ENCODE measurements at regions not wholly inside any gene's neighbourhood (a gene's known extent, or its start where the extent isn't known, plus 50 kb on each side); places are given as distances from the start of the nearest gene placed in this dataset.

- no peak overlapping the region for H3K4me3 ChIP-seq
- no peak overlapping the region for H3K27ac ChIP-seq
- no peak for DNase-seq (ENCODE audit: low read depth, low spot score)
- H3K9ac ChIP-seq (ENCODE audit: insufficient read length): no peak overlapping the region
- TF ChIP-seq FOXP2 (optimal IDR thresholded peaks at IDR 0.05; ENCODE audit: control extremely low read depth, extremely low read length, insufficient read depth) (no peak), EZH2 (IDR thresholded peaks at IDR 0.05) (no peak), POLR2AphosphoS5 (IDR thresholded peaks at IDR 0.05; ENCODE audit: borderline replicate concordance, low read depth, low read length) (no peak)
- no peaks in the 10 kb centered on the region for H3K9me3 ChIP-seq (ENCODE audit: low read depth, low read length)
- no peaks in the 10 kb centered on the region for H3K36me3 ChIP-seq (ENCODE audit: insufficient read depth, low read length)
These were observed 228.8 kb downstream of the CDH11 start for GRCh38 chr16:64892835-64893785.

GRCh38 chr16:64889446-64889845, 232.4 kb downstream of the CDH11 start:
- Histone ChIP-seq H3K36me3 (ENCODE audit: insufficient read depth, low read length) (no peaks in the 10 kb centered on the region), H3K9ac (ENCODE audit: insufficient read length) (no peak overlapping the region), H3K4me3 (no peak overlapping the region), H3K9me3 (ENCODE audit: low read depth, low read length) (no peaks in the 10 kb centered on the region), H3K27ac (no peak overlapping the region)
- no peak for DNase-seq (ENCODE audit: low read depth, low spot score)
- TF ChIP-seq FOXP2 (optimal IDR thresholded peaks at IDR 0.05; ENCODE audit: control extremely low read depth, extremely low read length, insufficient read depth) (no peak), EZH2 (IDR thresholded peaks at IDR 0.05) (no peak), POLR2AphosphoS5 (IDR thresholded peaks at IDR 0.05; ENCODE audit: borderline replicate concordance, low read depth, low read length) (no peak)

- H3K9me3 ChIP-seq (ENCODE audit: low read depth, low read length): no peaks in the 10 kb centered on the region
These were observed 234.2 kb downstream of the CDH11 start for GRCh38 chr16:64887651-64888050.

GRCh38 chr16:64882078-64882784, 239.6 kb downstream of the CDH11 start:
- no peaks in the 10 kb centered on the region for H3K9me3 ChIP-seq (ENCODE audit: low read depth, low read length)
- no peak for DNase-seq (ENCODE audit: low read depth, low spot score)
- H3K36me3 ChIP-seq (ENCODE audit: insufficient read depth, low read length): no peaks in the 10 kb centered on the region
- TF ChIP-seq POLR2AphosphoS5 (IDR thresholded peaks at IDR 0.05; ENCODE audit: borderline replicate concordance, low read depth, low read length) (no peak), EZH2 (IDR thresholded peaks at IDR 0.05) (no peak), FOXP2 (optimal IDR thresholded peaks at IDR 0.05; ENCODE audit: control extremely low read depth, extremely low read length, insufficient read depth) (no peak)
- H3K27ac ChIP-seq: no peak overlapping the region
- no peak overlapping the region for H3K4me3 ChIP-seq
- H3K9ac ChIP-seq (ENCODE audit: insufficient read length): no peak overlapping the region

More at GRCh38 chr16:64887651-64888050, 234.2 kb downstream of the CDH11 start:
- H3K27ac ChIP-seq: no peak overlapping the region
- no peak overlapping the region for H3K4me3 ChIP-seq
- no peak overlapping the region for H3K9ac ChIP-seq (ENCODE audit: insufficient read length)
- TF ChIP-seq FOXP2 (optimal IDR thresholded peaks at IDR 0.05; ENCODE audit: control extremely low read depth, extremely low read length, insufficient read depth) (no peak), EZH2 (IDR thresholded peaks at IDR 0.05) (no peak), POLR2AphosphoS5 (IDR thresholded peaks at IDR 0.05; ENCODE audit: borderline replicate concordance, low read depth, low read length) (no peak)
- no peak for DNase-seq (ENCODE audit: low read depth, low spot score)
- H3K36me3 ChIP-seq (ENCODE audit: insufficient read depth, low read length): no peaks in the 10 kb centered on the region

- Histone ChIP-seq H3K9me3 (ENCODE audit: low read depth, low read length) (no peaks in the 10 kb centered on the region), H3K36me3 (ENCODE audit: insufficient read depth, low read length) (no peaks in the 10 kb centered on the region), H3K27ac (no peak overlapping the region), H3K9ac (ENCODE audit: insufficient read length) (no peak overlapping the region), H3K4me3 (no peak overlapping the region)
- TF ChIP-seq POLR2AphosphoS5 (IDR thresholded peaks at IDR 0.05; ENCODE audit: borderline replicate concordance, low read depth, low read length): no peak
- TF ChIP-seq EZH2 (IDR thresholded peaks at IDR 0.05): no peak
- no peak for TF ChIP-seq FOXP2 (optimal IDR thresholded peaks at IDR 0.05; ENCODE audit: control extremely low read depth, extremely low read length, insufficient read depth)
- no peak for DNase-seq (ENCODE audit: low read depth, low spot score)
These were observed 240.9 kb downstream of the CDH11 start for GRCh38 chr16:64880994-64881393.

GRCh38 chr16:64880006-64880405, 241.9 kb downstream of the CDH11 start:
- Histone ChIP-seq H3K9ac (ENCODE audit: insufficient read length) (no peak overlapping the region), H3K4me3 (no peak overlapping the region), H3K27ac (no peak overlapping the region), H3K36me3 (ENCODE audit: insufficient read depth, low read length) (no peaks in the 10 kb centered on the region), H3K9me3 (ENCODE audit: low read depth, low read length) (no peaks in the 10 kb centered on the region)
- DNase-seq (ENCODE audit: low read depth, low spot score): no peak
- TF ChIP-seq FOXP2 (optimal IDR thresholded peaks at IDR 0.05; ENCODE audit: control extremely low read depth, extremely low read length, insufficient read depth): no peak
- TF ChIP-seq EZH2 (IDR thresholded peaks at IDR 0.05): no peak
- TF ChIP-seq POLR2AphosphoS5 (IDR thresholded peaks at IDR 0.05; ENCODE audit: borderline replicate concordance, low read depth, low read length): no peak

GRCh38 chr16:64878940-64879339, 242.9 kb downstream of the CDH11 start:
- TF ChIP-seq POLR2AphosphoS5 (IDR thresholded peaks at IDR 0.05; ENCODE audit: borderline replicate concordance, low read depth, low read length) (no peak), EZH2 (IDR thresholded peaks at IDR 0.05) (no peak), FOXP2 (optimal IDR thresholded peaks at IDR 0.05; ENCODE audit: control extremely low read depth, extremely low read length, insufficient read depth) (no peak)
- no peak for DNase-seq (ENCODE audit: low read depth, low spot score)
- H3K9ac ChIP-seq (ENCODE audit: insufficient read length): no peak overlapping the region
- H3K9me3 ChIP-seq (ENCODE audit: low read depth, low read length): no peaks in the 10 kb centered on the region
- H3K4me3 ChIP-seq: no peak overlapping the region
- no peak overlapping the region for H3K27ac ChIP-seq
- H3K36me3 ChIP-seq (ENCODE audit: insufficient read depth, low read length): no peaks in the 10 kb centered on the region

- TF ChIP-seq EZH2 (IDR thresholded peaks at IDR 0.05): no peak
- TF ChIP-seq POLR2AphosphoS5 (IDR thresholded peaks at IDR 0.05; ENCODE audit: borderline replicate concordance, low read depth, low read length): no peak
- TF ChIP-seq FOXP2 (optimal IDR thresholded peaks at IDR 0.05; ENCODE audit: control extremely low read depth, extremely low read length, insufficient read depth): no peak
- DNase-seq (ENCODE audit: low read depth, low spot score): no peak
- Histone ChIP-seq H3K4me3 (no peak overlapping the region), H3K9ac (ENCODE audit: insufficient read length) (no peak overlapping the region), H3K36me3 (ENCODE audit: insufficient read depth, low read length) (no peaks in the 10 kb centered on the region), H3K9me3 (ENCODE audit: low read depth, low read length) (no peaks in the 10 kb centered on the region), H3K27ac (no peak overlapping the region)
These were observed 249.8 kb downstream of the CDH11 start for GRCh38 chr16:64872101-64872500.

Data from SK-N-MC (cell line).